HG03060 (cell line): ENCODE measurements at regions not wholly inside any gene's neighbourhood (a gene's known extent, or its start where the extent isn't known, plus 50 kb on each side); places are given as distances from the start of the nearest gene placed in this dataset.

ENCODE experiments used
- ATAC-seq: cut with Tn5 transposase; IDR thresholded peaks from one replicate; pipeline ENCODE4 v1.9.1; 2021; ENCODE audit warnings: low read depth, moderate number of reproducible peaks; ENCODE audit not compliant: unreplicated experiment

- no peak for ATAC-seq
These were observed 208.2 kb upstream of the INHBA start for GRCh38 chr7:41910940-41911600.

- ATAC-seq = no peak
These were observed 204.6 kb upstream of the INHBA start for GRCh38 chr7:41907444-41907843.

DNA sequence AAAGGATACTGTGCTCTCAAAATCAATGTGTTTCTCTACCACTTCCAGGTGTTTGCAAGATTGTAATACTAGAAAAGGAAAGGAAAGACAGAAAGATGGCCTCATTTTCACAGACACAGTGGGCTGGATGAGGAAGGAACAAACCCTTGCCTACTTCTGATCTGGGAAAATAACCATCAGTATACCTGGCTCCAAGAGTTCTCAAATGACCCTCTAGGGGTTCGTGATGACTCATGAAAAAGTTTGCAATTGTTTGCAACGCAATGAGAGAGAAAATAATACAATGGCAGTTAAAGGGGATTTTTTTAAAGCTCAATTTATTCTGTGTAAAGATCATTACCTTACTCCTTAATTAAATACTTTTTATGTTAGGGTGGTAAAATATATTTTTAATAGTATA lies 197.6 kb upstream of the INHBA start:
- ATAC-seq = no peak

DNA sequence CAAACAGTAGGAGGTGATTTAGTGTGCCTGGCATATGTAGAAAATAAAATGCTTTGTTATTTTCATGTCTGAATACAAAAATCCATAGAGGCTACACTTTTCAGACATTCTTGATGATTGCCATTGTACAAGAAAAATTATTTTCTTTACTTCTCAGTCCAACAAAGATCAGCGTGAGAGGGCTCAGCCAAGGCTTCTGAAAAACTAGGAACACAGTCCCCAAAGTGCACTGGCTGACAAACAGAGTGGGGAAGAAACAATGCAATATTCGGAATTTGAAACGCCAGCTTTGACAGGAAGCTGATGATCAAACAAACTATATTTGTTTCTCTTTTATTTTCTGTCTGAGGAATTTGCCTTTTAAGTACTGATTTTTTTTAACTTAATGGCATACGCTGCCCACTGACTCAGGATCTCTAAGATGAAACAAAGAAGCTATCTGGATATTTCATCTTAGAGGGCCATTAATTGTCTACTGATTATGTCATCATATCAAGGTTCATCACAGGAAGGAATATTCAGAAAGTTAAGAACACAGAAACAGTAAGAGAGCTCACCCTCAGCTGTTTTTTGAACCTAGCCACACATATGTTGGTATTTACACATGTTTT lies 197.0 kb upstream of the INHBA start:
- no peak for ATAC-seq

- no peak for ATAC-seq
These were observed 190.8 kb upstream of the INHBA start for GRCh38 chr7:41893656-41894055.

- no peak for ATAC-seq
These were observed 189.6 kb upstream of the INHBA start for GRCh38 chr7:41892356-41893100.

DNA sequence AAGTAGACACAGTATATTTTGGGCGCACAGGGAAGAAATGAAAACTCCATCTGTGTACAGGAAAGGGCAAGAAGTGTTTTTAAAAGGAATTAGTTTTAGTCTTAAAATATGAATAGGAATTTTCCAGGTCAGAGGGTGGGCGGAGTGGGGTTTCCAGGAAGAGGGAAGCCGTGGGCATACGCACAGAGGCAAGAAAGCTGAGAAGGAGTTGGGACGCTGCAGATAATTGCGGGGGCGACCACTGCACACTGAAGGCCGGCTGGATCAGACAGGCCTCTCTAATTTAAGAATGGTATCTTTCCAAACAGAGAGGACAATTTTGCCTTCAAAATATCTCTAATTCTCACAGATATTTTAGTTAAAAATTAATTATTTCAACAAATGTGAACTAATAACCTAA lies 189.1 kb upstream of the INHBA start:
- ATAC-seq = no peak

GRCh38 chr7:41890631-41891274 lies 187.9 kb upstream of the INHBA start:
- no peak for ATAC-seq

DNA sequence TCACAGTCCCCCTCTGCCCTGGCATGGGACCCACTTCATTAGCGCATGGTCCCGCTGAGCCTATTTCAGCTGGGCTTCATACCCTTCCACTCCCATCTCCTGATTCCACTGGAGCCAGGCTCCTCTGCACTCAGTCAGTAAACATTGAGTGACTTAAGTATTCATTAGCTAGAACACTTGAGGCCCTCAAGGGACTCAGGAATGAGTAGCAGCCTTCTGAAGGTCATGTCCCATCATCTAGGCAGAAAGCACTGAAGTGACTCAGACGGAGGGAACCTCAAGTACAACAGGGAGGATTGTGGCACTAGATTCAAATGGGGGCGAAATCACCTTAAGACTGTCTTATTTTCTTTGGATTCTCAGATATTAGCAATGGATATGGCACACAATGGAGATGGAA lies 186.6 kb upstream of the INHBA start:
- ATAC-seq = no peak

- ATAC-seq = peak; percentile 54
These were observed 186.2 kb upstream of the INHBA start for GRCh38 chr7:41889040-41889439.

DNA sequence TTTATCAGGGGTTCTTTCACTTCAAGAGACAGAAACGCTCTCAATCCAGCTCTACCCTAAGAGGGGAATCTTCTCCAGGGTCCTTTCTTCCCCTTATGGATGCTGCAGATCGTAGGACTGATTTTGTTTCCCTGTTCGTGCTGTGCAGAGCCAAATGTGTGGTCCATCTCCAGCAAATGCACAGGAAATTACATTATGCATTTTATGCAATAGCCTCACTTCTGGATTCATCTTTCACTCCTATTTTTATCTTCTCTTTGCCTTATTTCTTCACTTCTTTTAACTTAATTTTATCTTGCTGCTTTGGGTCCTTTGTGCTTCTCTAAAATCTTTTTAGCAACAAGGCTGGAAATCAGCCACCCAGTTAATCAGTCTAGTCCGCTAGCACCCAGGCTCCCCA lies 184.5 kb upstream of the INHBA start:
- ATAC-seq = no peak

GRCh38 chr7:41886901-41887311 lies 184.0 kb upstream of the INHBA start:
- no peak for ATAC-seq

DNA sequence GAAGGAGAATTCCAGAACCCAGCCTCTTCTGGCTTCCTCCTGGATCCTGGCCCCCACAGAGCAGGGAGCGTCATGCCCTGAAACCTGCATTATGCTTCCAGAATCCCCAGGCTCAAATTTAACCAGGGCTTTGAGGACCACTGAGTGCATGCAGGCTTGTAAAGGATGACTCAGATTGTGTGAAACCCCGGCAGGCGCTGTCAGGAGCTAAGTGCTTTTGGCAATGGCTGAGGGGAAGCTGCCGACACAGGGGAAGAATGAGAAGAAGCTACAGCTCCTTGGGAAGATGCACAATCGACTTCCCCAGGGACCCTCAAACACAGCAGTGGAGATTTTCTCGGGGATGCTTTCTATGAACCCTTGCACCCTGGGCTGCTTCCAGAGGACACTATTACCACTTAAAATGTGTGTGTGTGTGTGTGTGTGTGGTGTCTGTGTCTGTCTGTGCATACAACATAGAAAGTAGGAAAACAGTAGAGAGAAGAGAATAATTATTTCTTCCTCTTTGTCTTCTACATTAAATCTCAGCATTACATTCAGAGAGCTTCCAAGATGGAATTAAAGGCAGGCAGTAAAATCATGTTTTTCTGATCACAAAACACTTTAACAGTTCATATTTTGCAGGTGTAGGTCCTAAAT lies 183.5 kb upstream of the INHBA start:
- ATAC-seq = no peak

GRCh38 chr7:41885748-41886147 lies 182.9 kb upstream of the INHBA start:
- no peak for ATAC-seq

DNA sequence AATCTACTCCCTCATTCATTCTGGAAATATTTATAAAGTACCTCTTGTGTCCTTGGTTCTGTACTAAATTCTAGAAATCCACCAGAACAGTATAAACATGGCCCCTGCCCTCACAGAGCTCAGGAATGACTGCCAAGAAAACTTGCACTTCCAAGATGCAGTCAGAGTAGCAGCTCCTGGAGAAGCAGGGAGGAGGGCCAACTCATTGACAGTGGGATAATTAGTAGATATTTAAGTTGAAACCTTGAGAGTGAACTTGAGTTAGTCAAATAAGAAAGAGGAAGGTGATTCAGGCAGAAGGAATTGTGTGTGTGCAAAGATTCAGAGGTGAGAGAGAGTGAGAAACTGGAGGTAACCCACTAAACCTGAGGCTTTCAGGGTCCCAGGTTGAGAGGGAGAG lies 182.2 kb upstream of the INHBA start:
- ATAC-seq = no peak

GRCh38 chr7:41882745-41883420 lies 180.0 kb upstream of the INHBA start:
- peak; percentile 31 for ATAC-seq

- no peak for ATAC-seq
These were observed 179.4 kb upstream of the INHBA start for GRCh38 chr7:41882256-41882655.

- ATAC-seq = peak; percentile 89
These were observed 178.6 kb upstream of the INHBA start for GRCh38 chr7:41881331-41882130.

- no peak for ATAC-seq
These were observed 177.2 kb upstream of the INHBA start for GRCh38 chr7:41880107-41880506.

DNA sequence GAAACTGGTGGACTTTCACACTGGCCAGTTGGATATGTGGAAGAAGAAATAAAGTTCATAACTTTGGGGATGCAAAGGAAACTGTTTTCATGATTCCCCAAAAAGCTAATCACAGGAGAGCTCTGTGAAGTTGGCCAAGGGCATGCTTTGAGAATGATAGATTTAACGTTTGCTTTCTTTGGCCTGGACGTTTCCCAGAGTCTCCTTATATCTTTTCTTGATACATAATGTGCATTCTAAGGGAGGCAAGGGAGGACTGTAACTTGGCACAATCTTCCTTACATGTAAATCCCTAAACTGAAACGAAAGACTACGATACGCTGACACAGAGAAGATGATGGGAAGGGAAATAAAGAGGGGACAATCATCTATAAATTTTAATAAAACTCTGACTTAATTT lies 176.5 kb upstream of the INHBA start:
- no peak for ATAC-seq
